Activated T-helper 1 cell treated with anti-CD3 and anti-CD28 coated beads, Interleukin-12 subunit alpha, Interleukin-12 subunit beta, Interleukin-2, Interleukin-4 antibody, amounts not matched to agents 30 ng/mL and 10 ng/mL and 1 ng/mL, durations not matched to agents 14 hours and 24 hours and 36 hours (primary cell): ENCODE measurements at regions not wholly inside any gene's neighbourhood (a gene's known extent, or its start where the extent isn't known, plus 50 kb on each side); places are given as distances from the start of the nearest gene placed in this dataset.
"Not testable (repeated sequence)": the region's sequence is repeated elsewhere in the genome, so short reads cannot be mapped to it uniquely, and the experiment has no call there.

Experiments
- DNase-seq: peaks from one replicate; pipeline ENCODE4 v3.0.0; 2021; ENCODE audit warnings: low spot score
- H3K27ac Mint-ChIP-seq: one replicate; pipeline ENCODE4 v1.8.0; 2021; ENCODE audit warnings: mild to moderate bottlenecking, mixed read lengths
- H3K27me3 Mint-ChIP-seq: one replicate; pipeline ENCODE4 v1.8.0; 2022; ENCODE audit warnings: mild to moderate bottlenecking, moderate library complexity, mixed read lengths; ENCODE audit not compliant: insufficient read depth
- H3K36me3 Mint-ChIP-seq: one replicate; pipeline ENCODE4 v1.8.0; 2021; ENCODE audit warnings: low read depth, mixed read lengths
- H3K4me1 Mint-ChIP-seq: one replicate; pipeline ENCODE4 v1.8.0; 2021; ENCODE audit warnings: low read depth, mixed read lengths
- H3K4me3 Mint-ChIP-seq: one replicate; pipeline ENCODE4 v1.8.0; 2021; ENCODE audit warnings: mild to moderate bottlenecking, moderate library complexity, mixed read lengths
- H3K9me3 Mint-ChIP-seq: one replicate; pipeline ENCODE4 v1.8.0; 2021; ENCODE audit warnings: mixed read lengths
- intact Hi-C: fragments of 100-400 bp; cut with micrococcal nuclease; formaldehyde crosslinking; loops from one replicate; pipeline ENCODE4 v1.15.1; 2024

- intact Hi-C loops = no loop called here
- H3K4me1 Mint-ChIP-seq = no peaks in the 10 kb centered on the region
- H3K36me3 Mint-ChIP-seq = no peaks in the 10 kb centered on the region
- H3K4me3 Mint-ChIP-seq = no peak overlapping the region
- no peak for DNase-seq
- H3K27ac Mint-ChIP-seq = no peak overlapping the region
- H3K27me3 Mint-ChIP-seq = peaks cover 2% of the 10 kb centered on the region
- H3K9me3 Mint-ChIP-seq = no peaks in the 10 kb centered on the region
Measured at GRCh38 chr12:24695657-24696329, 253.1 kb downstream of the BCAT1 start.

- Mint-ChIP-seq H3K27me3 (peaks cover 2% of the 10 kb centered on the region), H3K27ac (no peak overlapping the region), H3K9me3 (no peaks in the 10 kb centered on the region), H3K4me3 (no peak overlapping the region), H3K36me3 (no peaks in the 10 kb centered on the region), H3K4me1 (no peaks in the 10 kb centered on the region)
- DNase-seq = no peak
- intact Hi-C loops = no loop called here
Measured at GRCh38 chr12:24695103-24695502, 253.8 kb downstream of the BCAT1 start.

GRCh38 chr12:24688601-24689000 lies 260.3 kb downstream of the BCAT1 start:
- H3K4me3 Mint-ChIP-seq = no peak overlapping the region
- no peak overlapping the region for H3K27ac Mint-ChIP-seq
- no peaks in the 10 kb centered on the region for H3K4me1 Mint-ChIP-seq
- peaks cover 7% of the 10 kb centered on the region for H3K27me3 Mint-ChIP-seq
- intact Hi-C loops = no loop called here
- DNase-seq = no peak
- H3K9me3 Mint-ChIP-seq = peaks cover 5% of the 10 kb centered on the region
- no peaks in the 10 kb centered on the region for H3K36me3 Mint-ChIP-seq

GRCh38 chr12:24681570-24681969 lies 267.3 kb downstream of the BCAT1 start:
- Mint-ChIP-seq H3K36me3 (no peaks in the 10 kb centered on the region), H3K27me3 (peaks cover 2% of the 10 kb centered on the region), H3K9me3 (peaks cover 5% of the 10 kb centered on the region), H3K4me3 (no peak overlapping the region), H3K4me1 (no peaks in the 10 kb centered on the region), H3K27ac (no peak overlapping the region)
- intact Hi-C loops = no loop called here
- DNase-seq = no peak

GRCh38 chr12:24679126-24679525 lies 269.8 kb downstream of the BCAT1 start:
- DNase-seq = no peak
- Mint-ChIP-seq H3K27me3 (no peaks in the 10 kb centered on the region), H3K4me3 (no peak overlapping the region), H3K9me3 (no peaks in the 10 kb centered on the region), H3K36me3 (no peaks in the 10 kb centered on the region), H3K27ac (no peak overlapping the region), H3K4me1 (no peaks in the 10 kb centered on the region)
- intact Hi-C loops = no loop called here

GRCh38 chr12:24678436-24678835 lies 270.5 kb downstream of the BCAT1 start:
- Mint-ChIP-seq H3K27ac (no peak overlapping the region), H3K4me1 (no peaks in the 10 kb centered on the region), H3K27me3 (no peaks in the 10 kb centered on the region), H3K4me3 (no peak overlapping the region), H3K36me3 (no peaks in the 10 kb centered on the region), H3K9me3 (no peaks in the 10 kb centered on the region)
- intact Hi-C loops = no loop called here
- no peak for DNase-seq

GRCh38 chr12:24668563-24668962 lies 280.3 kb downstream of the BCAT1 start:
- DNase-seq = no peak
- no peak overlapping the region for H3K4me3 Mint-ChIP-seq
- no peaks in the 10 kb centered on the region for H3K36me3 Mint-ChIP-seq
- no peaks in the 10 kb centered on the region for H3K4me1 Mint-ChIP-seq
- intact Hi-C loops = no loop called here
- H3K9me3 Mint-ChIP-seq = no peaks in the 10 kb centered on the region
- peaks cover 11% of the 10 kb centered on the region for H3K27me3 Mint-ChIP-seq
- no peak overlapping the region for H3K27ac Mint-ChIP-seq

GRCh38 chr12:24664161-24664880 lies 284.6 kb downstream of the BCAT1 start:
- H3K27me3 Mint-ChIP-seq = peaks cover 5% of the 10 kb centered on the region
- no peak for DNase-seq
- H3K36me3 Mint-ChIP-seq = no peaks in the 10 kb centered on the region
- no peak overlapping the region for H3K27ac Mint-ChIP-seq
- no peak overlapping the region for H3K4me3 Mint-ChIP-seq
- H3K4me1 Mint-ChIP-seq = no peaks in the 10 kb centered on the region
- intact Hi-C loops = no loop called here
- H3K9me3 Mint-ChIP-seq = no peaks in the 10 kb centered on the region

- Mint-ChIP-seq H3K4me1 (no peaks in the 10 kb centered on the region), H3K27ac (no peak overlapping the region), H3K27me3 (peaks cover 2% of the 10 kb centered on the region), H3K4me3 (no peak overlapping the region), H3K9me3 (no peaks in the 10 kb centered on the region), H3K36me3 (no peaks in the 10 kb centered on the region)
- intact Hi-C loops = no loop called here
- no peak for DNase-seq
Measured at GRCh38 chr12:24661657-24662096, 287.2 kb downstream of the BCAT1 start.

GRCh38 chr12:24659016-24659415 lies 289.9 kb downstream of the BCAT1 start:
- H3K27ac Mint-ChIP-seq = no peak overlapping the region
- no peaks in the 10 kb centered on the region for H3K36me3 Mint-ChIP-seq
- no peaks in the 10 kb centered on the region for H3K9me3 Mint-ChIP-seq
- intact Hi-C loops = no loop called here
- H3K4me1 Mint-ChIP-seq = no peaks in the 10 kb centered on the region
- DNase-seq = no peak
- H3K4me3 Mint-ChIP-seq = no peak overlapping the region
- peaks cover 2% of the 10 kb centered on the region for H3K27me3 Mint-ChIP-seq

GRCh38 chr12:24654344-24654743 lies 294.6 kb downstream of the BCAT1 start:
- H3K4me3 Mint-ChIP-seq, H3K9me3 Mint-ChIP-seq, DNase-seq, H3K36me3 Mint-ChIP-seq, H3K27ac Mint-ChIP-seq, intact Hi-C loops, H3K27me3 Mint-ChIP-seq, H3K4me1 Mint-ChIP-seq: not testable (repeated sequence)

- Mint-ChIP-seq H3K27ac (no peak overlapping the region), H3K27me3 (no peaks in the 10 kb centered on the region), H3K9me3 (no peaks in the 10 kb centered on the region), H3K36me3 (no peaks in the 10 kb centered on the region), H3K4me1 (no peaks in the 10 kb centered on the region), H3K4me3 (no peak overlapping the region)
- DNase-seq = no peak
- intact Hi-C loops = loop anchor here (5.0 kb wide), 1 partner anchor 1672 kb away; no protein-coding TSS in a partner anchor
Measured at GRCh38 chr12:24649634-24650033, 299.3 kb downstream of the BCAT1 start.

GRCh38 chr12:24649209-24649608 lies 299.7 kb downstream of the BCAT1 start:
- no peak overlapping the region for H3K27ac Mint-ChIP-seq
- no peaks in the 10 kb centered on the region for H3K4me1 Mint-ChIP-seq
- no peak overlapping the region for H3K4me3 Mint-ChIP-seq
- H3K27me3 Mint-ChIP-seq = no peaks in the 10 kb centered on the region
- H3K9me3 Mint-ChIP-seq = no peaks in the 10 kb centered on the region
- intact Hi-C loops = loop anchor here (5.0 kb wide), 1 partner anchor 1672 kb away; no protein-coding TSS in a partner anchor
- no peak for DNase-seq
- H3K36me3 Mint-ChIP-seq = no peaks in the 10 kb centered on the region
